ENCODE measurements at regions not wholly inside any gene's neighbourhood (a gene's known extent, or its start where the extent isn't known, plus 50 kb on each side); places are given as distances from the start of the nearest gene placed in this dataset.

GRCh38 chr2:14363137-14363536 is 269.4 kb upstream of the LRATD1 start:
- TF ChIP-seq EZH2 (IDR thresholded peaks at IDR 0.05; ENCODE audit: insufficient read depth, poor library complexity, severe bottlenecking) (no peak), EZH2phosphoT487 (IDR thresholded peaks at IDR 0.05; ENCODE audit: insufficient read depth, low read depth) (no peak)

All from GM23248 (cell line).